NCI-H2081 (cell line): ENCODE measurements at regions not wholly inside any gene's neighbourhood (a gene's known extent, or its start where the extent isn't known, plus 50 kb on each side); places are given as distances from the start of the nearest gene placed in this dataset.

ENCODE experiments used
- DNase-seq, 2 experiments: peaks; one replicate each; lab custom pipeline; 2025; lab: John Stamatoyannopoulos, UW

GRCh38 chr2:2641541-2642410 is 310.7 kb upstream of the MYT1L start:
- no peak for DNase-seq

- no peak for DNase-seq
These were observed 309.7 kb upstream of the MYT1L start for GRCh38 chr2:2640818-2641217.

- no peak for DNase-seq
These were observed 309.3 kb upstream of the MYT1L start for GRCh38 chr2:2640371-2640770.

- no peak for DNase-seq
These were observed 308.4 kb upstream of the MYT1L start for GRCh38 chr2:2639251-2640139.

- no peak for DNase-seq
These were observed 307.6 kb upstream of the MYT1L start for GRCh38 chr2:2638547-2639220.

GRCh38 chr2:2636813-2637212 is 305.7 kb upstream of the MYT1L start:
- no peak for DNase-seq

GRCh38 chr2:2635025-2635528 is 304.0 kb upstream of the MYT1L start:
- DNase-seq = no peak

- DNase-seq = no peak
These were observed 301.9 kb upstream of the MYT1L start for GRCh38 chr2:2633017-2633416.

- no peak for DNase-seq
These were observed 292.9 kb upstream of the MYT1L start for GRCh38 chr2:2623939-2624338.

- no peak for DNase-seq
These were observed 290.8 kb upstream of the MYT1L start for GRCh38 chr2:2621855-2622254.

- no peak for DNase-seq
These were observed 289.5 kb upstream of the MYT1L start for GRCh38 chr2:2620604-2621003.

- DNase-seq = no peak
These were observed 288.9 kb upstream of the MYT1L start for GRCh38 chr2:2619995-2620394.

GRCh38 chr2:2614452-2614851 is 283.4 kb upstream of the MYT1L start:
- no peak for DNase-seq

- peak; percentile 99 to 100 for DNase-seq
These were observed 282.5 kb upstream of the MYT1L start for GRCh38 chr2:2613279-2614199.

GRCh38 chr2:2610751-2611150 is 279.7 kb upstream of the MYT1L start:
- no peak for DNase-seq

- DNase-seq = no peak
These were observed 269.3 kb upstream of the MYT1L start for GRCh38 chr2:2600366-2600765.

- DNase-seq = no peak
These were observed 268.4 kb upstream of the MYT1L start for GRCh38 chr2:2599441-2599840.

GRCh38 chr2:2597712-2598111 is 266.6 kb upstream of the MYT1L start:
- DNase-seq = no peak

GRCh38 chr2:2591542-2591940 is 260.5 kb upstream of the MYT1L start:
- DNase-seq = no peak

- DNase-seq = no peak
These were observed 259.9 kb upstream of the MYT1L start for GRCh38 chr2:2590841-2591541.

- DNase-seq = no peak
These were observed 259.1 kb upstream of the MYT1L start for GRCh38 chr2:2590141-2590540.
